ENCODE measurements at regions not wholly inside any gene's neighbourhood (a gene's known extent, or its start where the extent isn't known, plus 50 kb on each side); places are given as distances from the start of the nearest gene placed in this dataset.

DNA sequence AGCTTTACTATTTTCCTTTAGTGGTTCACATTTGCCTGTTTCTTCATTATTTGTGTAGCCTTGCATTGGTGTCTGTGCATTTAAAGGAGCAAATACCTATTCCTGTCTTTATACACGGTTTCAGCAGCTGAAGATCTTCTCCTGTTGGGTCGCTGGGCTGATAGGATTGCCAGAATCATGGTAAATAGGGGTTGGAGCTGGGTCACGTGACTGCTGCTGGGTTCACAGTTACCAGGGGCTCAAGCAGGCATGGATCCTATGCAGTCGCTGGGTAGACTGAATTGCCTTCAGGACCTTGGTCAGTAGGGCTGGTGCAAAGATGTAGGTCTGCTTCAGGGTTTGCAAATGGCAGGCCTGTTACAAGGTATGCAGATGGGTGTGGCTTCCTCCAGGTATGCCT, 398.4 kb downstream of the RPS29 start:
- DNase-seq, result no peak
- intact Hi-C loops (cut with DNase I; ENCODE audit: low total_unique reads), result no loop called here
- no peak overlapping the region for H3K4me3 ChIP-seq
- TF ChIP-seq POLR2A (IDR thresholded peaks at IDR 0.05), result no peak
- TF ChIP-seq, protein P1, sequence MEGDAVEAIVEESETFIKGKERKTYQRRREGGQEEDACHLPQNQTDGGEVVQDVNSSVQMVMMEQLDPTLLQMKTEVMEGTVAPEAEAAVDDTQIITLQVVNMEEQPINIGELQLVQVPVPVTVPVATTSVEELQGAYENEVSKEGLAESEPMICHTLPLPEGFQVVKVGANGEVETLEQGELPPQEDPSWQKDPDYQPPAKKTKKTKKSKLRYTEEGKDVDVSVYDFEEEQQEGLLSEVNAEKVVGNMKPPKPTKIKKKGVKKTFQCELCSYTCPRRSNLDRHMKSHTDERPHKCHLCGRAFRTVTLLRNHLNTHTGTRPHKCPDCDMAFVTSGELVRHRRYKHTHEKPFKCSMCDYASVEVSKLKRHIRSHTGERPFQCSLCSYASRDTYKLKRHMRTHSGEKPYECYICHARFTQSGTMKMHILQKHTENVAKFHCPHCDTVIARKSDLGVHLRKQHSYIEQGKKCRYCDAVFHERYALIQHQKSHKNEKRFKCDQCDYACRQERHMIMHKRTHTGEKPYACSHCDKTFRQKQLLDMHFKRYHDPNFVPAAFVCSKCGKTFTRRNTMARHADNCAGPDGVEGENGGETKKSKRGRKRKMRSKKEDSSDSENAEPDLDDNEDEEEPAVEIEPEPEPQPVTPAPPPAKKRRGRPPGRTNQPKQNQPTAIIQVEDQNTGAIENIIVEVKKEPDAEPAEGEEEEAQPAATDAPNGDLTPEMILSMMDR (IDR thresholded peaks at IDR 0.05 in 4 of 5, conservative IDR thresholded peaks at IDR 0.05 in 1 of 5), result no peak
- H3K9me3 ChIP-seq, result no peaks in the 10 kb centered on the region
- H3K27ac ChIP-seq, result no peak overlapping the region
- H3K36me3 ChIP-seq, result no peaks in the 10 kb centered on the region
- no peaks in the 10 kb centered on the region for H3K27me3 ChIP-seq
- no peaks in the 10 kb centered on the region for H3K4me1 ChIP-seq
- in situ Hi-C loops (cut with MboI; ENCODE audit: low sequenced_read_pairs in 4 of 4), result no loop called here
- no peak for ATAC-seq

DNA sequence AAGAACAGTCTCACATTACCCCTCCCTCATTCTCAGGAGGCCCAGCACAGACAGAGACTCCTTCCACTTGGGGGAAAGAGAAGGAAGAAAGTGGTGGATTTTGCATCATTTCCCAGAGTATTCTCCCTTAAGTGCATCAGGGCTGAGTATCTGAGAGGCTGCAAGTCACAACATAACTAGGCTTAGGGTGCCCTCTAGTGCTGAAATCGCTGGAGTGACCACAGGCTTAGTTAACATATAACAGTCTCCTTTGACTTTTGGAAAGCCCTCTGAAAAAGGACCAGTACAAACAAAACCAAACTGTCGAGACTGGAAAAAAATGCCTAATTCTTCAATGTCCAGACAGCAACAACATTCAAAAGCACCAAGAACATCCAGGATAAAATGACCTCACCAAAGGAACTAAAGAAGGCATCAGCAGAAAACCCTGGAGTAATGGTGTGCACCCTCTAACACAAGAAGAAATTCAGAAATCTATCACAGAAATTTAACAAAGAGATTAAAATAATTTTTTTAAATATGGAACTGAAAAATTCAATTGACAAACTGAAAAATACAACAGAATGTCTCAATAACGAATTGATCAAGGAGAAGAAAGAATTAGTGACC, 412.3 kb downstream of the RPS29 start:
- intact Hi-C loops (cut with DNase I; ENCODE audit: low total_unique reads) (no loop called here), in situ Hi-C loops (cut with MboI; ENCODE audit: low sequenced_read_pairs in 4 of 4) (no loop called here)
- H3K4me1 ChIP-seq, result no peaks in the 10 kb centered on the region
- H3K27ac ChIP-seq, result no peak overlapping the region
- no peaks in the 10 kb centered on the region for H3K27me3 ChIP-seq
- DNase-seq, result no peak
- no peaks in the 10 kb centered on the region for H3K9me3 ChIP-seq
- no peak overlapping the region for H3K4me3 ChIP-seq
- no peak for ATAC-seq
- TF ChIP-seq, protein P1 (IDR thresholded peaks at IDR 0.05 in 4 of 5, conservative IDR thresholded peaks at IDR 0.05 in 1 of 5), result no peak
- no peak for TF ChIP-seq POLR2A (IDR thresholded peaks at IDR 0.05)
- H3K36me3 ChIP-seq, result no peaks in the 10 kb centered on the region

DNA sequence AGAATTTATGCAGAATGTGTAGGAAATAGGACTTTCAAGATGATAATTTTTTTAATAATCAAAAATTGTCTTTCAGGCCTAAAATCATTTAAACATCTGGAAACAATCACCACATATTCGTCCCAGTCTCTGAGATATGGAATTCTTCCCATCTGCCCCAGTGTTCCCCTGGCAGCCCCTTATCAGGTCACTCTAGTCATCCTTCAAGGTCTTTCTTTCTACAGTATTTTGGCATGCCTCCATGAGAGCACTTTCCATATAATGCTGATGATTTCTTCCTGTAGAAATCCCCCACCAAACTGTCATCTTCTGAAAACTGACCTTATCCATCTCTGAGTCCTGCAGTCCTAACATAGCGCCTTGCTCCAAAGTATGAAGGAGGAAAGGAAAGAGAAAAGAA, 422.1 kb downstream of the RPS29 start:
- no peak for DNase-seq

DNA sequence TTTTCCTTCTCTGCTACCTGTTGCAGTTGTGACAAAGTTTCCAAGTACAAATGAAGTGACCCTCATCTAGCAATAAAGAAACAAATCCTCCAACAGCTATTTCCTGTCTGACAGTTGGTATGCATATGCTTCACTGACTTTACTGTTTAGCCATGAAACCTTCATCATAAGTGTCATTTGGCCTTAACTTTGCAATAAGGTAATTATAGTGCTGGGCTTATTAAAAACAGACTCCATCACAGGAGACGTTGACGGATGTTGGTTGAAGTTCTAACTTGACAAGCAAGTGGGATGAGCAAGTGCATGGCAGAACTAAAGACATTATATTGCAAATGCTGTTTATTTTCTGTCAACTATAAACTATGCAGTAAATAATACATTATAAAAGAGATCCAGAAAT, 425.2 kb downstream of the RPS29 start:
- H3K9me3 ChIP-seq, result no peaks in the 10 kb centered on the region
- no peak overlapping the region for H3K27ac ChIP-seq
- ATAC-seq, result no peak
- H3K27me3 ChIP-seq, result no peaks in the 10 kb centered on the region
- intact Hi-C loops (cut with DNase I; ENCODE audit: low total_unique reads) (no loop called here), in situ Hi-C loops (cut with MboI; ENCODE audit: low sequenced_read_pairs in 4 of 4) (no loop called here)
- no peak for DNase-seq
- H3K4me1 ChIP-seq, result no peaks in the 10 kb centered on the region
- TF ChIP-seq, protein P1 (IDR thresholded peaks at IDR 0.05 in 4 of 5, conservative IDR thresholded peaks at IDR 0.05 in 1 of 5), result no peak
- TF ChIP-seq POLR2A (IDR thresholded peaks at IDR 0.05), result no peak
- H3K4me3 ChIP-seq, result no peak overlapping the region
- no peaks in the 10 kb centered on the region for H3K36me3 ChIP-seq

More for the DNA sequence above, 422.1 kb downstream of the RPS29 start:
- no peak overlapping the region for H3K27ac ChIP-seq
- H3K4me3 ChIP-seq, result no peak overlapping the region
- no peaks in the 10 kb centered on the region for H3K9me3 ChIP-seq
- intact Hi-C loops (cut with DNase I; ENCODE audit: low total_unique reads) (no loop called here), in situ Hi-C loops (cut with MboI; ENCODE audit: low sequenced_read_pairs in 4 of 4) (no loop called here)
- ATAC-seq, result no peak
- H3K36me3 ChIP-seq, result no peaks in the 10 kb centered on the region
- TF ChIP-seq POLR2A (IDR thresholded peaks at IDR 0.05), result no peak
- TF ChIP-seq, protein P1 (IDR thresholded peaks at IDR 0.05 in 4 of 5, conservative IDR thresholded peaks at IDR 0.05 in 1 of 5), result no peak
- H3K27me3 ChIP-seq, result no peaks in the 10 kb centered on the region
- H3K4me1 ChIP-seq, result no peaks in the 10 kb centered on the region

DNA sequence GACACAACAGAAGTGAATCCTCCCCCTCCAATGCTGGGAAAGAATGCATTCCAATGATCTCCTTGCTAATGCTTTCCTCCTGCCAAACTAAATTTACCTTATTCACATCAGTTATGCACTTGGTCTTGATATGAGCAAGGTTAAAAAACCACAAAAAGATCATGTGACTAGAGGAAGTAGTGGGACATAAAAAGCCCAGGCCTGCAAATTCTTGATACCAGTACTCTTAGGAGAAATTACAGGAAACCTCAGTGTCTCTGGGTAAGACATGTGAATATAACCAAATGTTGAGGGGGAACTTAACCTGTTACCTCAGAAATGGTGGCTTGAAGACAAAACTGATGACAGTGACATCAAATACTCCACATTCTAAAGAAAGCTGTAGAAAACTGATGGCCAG, 427.1 kb downstream of the RPS29 start:
- no peak for ATAC-seq
- Histone ChIP-seq H3K9me3 (no peaks in the 10 kb centered on the region), H3K4me3 (no peak overlapping the region), H3K36me3 (no peaks in the 10 kb centered on the region), H3K27me3 (no peaks in the 10 kb centered on the region), H3K27ac (no peak overlapping the region), H3K4me1 (no peaks in the 10 kb centered on the region)
- no peak for TF ChIP-seq POLR2A (IDR thresholded peaks at IDR 0.05)
- TF ChIP-seq, protein P1 (IDR thresholded peaks at IDR 0.05 in 4 of 5, conservative IDR thresholded peaks at IDR 0.05 in 1 of 5), result no peak
- in situ Hi-C loops (cut with MboI; ENCODE audit: low sequenced_read_pairs in 4 of 4) (no loop called here), intact Hi-C loops (cut with DNase I; ENCODE audit: low total_unique reads) (no loop called here)
- DNase-seq, result no peak

All from gastrocnemius medialis (tissue), 4 donors.